Dermis microvascular lymphatic vessel endothelial cell (primary cell): ENCODE measurements at regions not wholly inside any gene's neighbourhood (a gene's known extent, or its start where the extent isn't known, plus 50 kb on each side); places are given as distances from the start of the nearest gene placed in this dataset.

Experiments used
- DNase-seq, 2 donors: peaks; one replicate each; pipeline versions ENCODE4 v3.0.0 to v3.0.0-alpha.2; 2010; ENCODE audit warnings: low read depth in 2 of 2

DNA sequence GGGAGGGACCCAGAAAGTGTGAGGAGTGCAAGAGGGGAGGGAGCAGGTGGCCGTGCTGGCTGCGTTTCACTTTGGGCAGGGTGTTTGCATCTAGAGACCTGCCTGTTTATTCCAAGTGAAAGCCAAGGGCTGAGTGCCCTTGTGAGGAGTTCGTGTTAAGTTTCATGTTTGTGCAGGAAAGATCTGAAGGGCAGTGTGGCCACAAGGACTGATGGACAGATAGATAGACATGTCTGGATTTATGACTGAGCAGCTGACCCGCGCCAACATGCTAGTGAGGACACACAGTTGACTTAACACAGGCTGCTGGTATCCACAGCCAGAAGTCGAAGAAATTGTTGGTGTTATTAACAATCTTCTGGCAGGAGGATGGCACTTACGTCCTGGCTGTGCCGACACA, 387.6 kb upstream of the TNP1 start:
- no peak for DNase-seq

DNA sequence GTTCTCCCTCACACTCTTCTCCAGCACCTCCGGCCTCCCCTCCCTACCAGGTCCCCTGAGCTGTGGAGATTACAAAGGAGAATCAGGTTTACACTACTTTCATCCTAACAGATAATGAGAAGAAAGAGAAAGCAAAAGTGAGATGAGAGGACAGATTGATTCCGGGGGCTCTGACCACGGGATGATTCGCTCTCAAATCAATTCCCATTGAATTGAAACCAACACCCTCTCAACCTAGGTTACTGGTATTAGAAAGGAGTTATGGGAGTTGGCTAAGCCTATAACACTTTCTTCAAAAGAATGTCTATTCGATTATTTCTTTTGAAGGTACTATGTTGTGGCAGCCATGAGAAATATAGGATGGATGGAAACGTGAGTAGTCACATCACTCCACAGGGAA, 386.2 kb upstream of the TNP1 start:
- no peak for DNase-seq

DNA sequence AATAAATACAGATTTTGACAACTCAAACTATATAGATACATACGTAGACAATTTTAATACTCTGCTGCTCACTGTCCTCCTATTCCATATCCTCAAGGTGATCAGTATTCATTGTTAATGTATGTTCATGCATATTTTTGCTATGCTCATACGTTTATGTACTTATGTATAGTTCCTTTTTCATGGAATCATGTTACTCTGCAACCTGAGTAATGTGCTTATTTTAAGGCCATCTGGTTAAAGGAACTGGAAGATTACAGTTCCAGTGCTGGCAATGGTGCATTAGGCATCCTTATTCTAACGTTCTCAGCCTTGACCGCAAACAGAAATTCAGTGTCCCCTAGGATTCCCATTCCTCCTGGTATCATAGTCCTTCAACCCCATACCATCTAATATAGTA, 385.0 kb upstream of the TNP1 start:
- DNase-seq = no peak

DNA sequence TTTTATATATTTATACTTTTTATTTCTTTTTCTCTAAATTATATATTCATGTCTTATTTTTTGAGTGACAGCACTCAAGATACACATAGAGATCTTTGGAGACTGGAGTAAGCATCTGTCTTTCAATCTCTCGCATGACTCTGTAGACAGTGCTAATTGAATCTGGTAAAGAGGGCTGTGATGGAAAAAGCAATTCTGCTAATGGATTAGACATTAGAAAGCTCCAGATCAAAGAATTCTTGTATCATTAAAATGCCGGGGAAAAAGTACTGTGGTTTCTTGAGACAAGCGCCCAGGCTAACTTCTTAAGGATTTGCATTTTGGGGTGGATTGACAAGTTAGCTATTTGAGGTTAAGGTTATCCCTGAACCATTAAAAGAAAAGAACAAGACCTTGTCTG, 383.1 kb upstream of the TNP1 start:
- DNase-seq = no peak

DNA sequence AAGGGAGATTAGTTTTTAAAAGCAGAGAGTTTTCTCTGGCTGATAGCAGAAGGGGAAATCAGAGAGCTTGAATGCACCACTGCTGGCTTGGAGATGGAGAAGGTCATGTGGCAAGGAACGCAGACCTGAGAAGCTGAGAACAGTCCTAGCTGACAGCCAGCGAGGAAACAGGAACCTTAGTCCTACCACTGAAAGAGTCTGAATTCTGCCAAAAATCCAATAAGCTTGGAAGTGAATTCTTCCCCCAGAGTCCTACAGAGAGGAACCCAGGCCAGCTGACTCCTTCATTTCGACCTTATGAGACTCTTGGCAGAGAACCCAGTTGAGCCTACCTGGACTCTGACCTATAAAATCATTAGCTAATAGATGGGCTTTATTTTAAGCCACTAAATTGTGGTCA, 371.9 kb upstream of the TNP1 start:
- DNase-seq = no peak

DNA sequence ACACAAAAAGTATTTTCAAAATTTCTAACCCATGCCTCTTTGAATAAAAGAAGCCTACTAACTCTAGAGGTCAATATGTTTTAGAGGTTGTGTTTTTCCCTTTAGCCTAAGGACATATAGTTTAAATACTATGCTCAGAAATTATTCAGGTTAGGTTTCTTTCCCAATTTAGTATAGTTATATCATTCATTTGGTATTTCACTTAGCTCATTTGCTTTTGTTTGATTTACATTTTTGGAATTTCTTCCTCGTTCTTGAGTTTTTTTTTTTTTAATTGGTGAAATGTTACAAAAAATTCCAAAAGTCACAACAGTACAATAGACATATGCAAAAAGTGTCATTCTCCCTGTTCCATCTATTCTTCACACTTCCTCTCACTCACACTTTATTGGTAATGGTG, 371.3 kb upstream of the TNP1 start:
- DNase-seq = no peak

DNA sequence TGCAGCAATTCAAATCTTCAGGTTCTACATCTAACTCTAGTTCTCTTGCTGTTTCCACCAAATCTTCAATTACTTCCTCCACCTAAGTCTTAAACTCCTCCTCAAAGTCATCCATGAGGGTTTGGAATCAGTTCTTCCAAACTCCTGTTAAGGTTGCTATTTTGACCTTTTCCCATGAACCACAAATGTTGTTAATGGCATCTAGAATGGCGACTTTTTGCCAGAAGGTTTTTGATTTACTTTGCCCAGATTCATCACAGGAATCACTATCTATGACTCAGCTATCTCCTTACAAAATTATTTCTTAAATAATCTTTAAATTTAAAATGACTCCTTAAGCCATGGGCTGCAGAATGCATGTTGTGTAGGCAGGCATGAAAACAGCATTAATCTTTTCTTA, 368.9 kb upstream of the TNP1 start:
- DNase-seq = no peak

DNA sequence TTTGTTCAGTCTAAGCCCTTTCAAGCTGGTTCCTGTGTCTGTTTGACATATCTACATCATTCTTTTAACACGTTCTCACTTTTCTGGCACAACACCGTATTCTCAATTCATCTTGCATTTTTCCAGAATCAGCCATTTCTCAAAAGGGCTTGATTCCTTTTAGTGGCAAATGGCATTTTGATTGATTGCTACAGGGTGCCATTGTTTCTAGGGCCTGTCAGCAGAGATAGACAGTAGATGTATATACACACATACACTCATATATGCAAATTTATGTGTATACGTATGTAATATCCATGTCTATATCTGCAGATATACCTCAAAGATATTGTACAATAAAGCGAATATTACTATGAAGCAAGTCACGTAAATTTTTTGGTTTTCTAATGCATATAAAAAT, 367.9 kb upstream of the TNP1 start:
- DNase-seq = no peak

DNA sequence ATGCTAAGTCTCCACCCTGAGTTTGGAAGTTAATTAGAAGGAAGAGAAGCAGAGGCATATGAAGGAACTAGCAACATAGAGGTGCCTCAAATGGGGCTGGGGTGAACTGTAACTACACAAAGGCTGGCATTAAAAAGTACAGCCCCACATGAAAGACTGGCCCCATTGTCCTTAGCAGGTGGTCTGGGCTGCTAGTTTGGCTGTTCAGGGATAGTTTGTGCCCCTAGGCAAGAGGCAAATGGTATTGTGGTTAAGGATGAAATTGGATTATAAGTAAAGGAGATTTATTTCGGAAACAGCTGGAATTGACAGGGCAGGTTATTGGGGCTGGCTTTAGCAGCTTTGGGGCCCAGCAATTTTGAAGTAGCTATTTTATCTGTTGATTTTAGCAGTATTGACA, 365.7 kb upstream of the TNP1 start:
- DNase-seq = no peak

DNA sequence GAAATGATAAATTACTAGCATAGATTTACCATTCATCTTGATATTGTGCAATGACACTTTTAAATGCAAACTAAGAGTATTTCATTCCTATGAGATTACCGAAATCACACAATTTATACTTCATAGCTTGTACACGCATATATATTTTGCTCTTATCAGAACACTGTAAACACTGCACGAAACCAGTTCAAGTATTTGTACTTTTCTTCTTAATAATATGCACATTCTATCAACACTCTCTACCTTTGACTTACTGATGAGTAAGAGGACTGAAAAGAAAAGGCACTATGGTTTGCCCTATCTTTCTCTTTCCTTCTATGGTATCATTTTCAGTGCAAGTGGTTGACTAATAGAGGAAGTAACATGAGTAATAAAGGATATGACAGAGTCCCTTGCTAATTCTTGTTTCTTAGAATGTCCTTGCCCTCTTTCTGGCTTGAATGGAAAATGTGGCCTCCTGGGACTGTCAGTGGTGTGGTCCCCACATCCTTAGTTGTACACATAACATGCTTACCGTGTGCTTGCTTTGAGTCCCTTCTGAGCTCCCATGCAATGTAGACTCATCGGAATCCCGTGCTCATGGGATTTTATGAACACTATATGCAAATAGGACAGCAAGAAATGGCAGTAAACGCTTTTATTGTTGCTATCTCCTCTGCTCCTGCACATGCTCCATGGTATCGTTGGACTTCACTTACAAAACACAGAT, 363.5 kb upstream of the TNP1 start:
- DNase-seq = peak in 1 of 2 donors; percentile 85

DNA sequence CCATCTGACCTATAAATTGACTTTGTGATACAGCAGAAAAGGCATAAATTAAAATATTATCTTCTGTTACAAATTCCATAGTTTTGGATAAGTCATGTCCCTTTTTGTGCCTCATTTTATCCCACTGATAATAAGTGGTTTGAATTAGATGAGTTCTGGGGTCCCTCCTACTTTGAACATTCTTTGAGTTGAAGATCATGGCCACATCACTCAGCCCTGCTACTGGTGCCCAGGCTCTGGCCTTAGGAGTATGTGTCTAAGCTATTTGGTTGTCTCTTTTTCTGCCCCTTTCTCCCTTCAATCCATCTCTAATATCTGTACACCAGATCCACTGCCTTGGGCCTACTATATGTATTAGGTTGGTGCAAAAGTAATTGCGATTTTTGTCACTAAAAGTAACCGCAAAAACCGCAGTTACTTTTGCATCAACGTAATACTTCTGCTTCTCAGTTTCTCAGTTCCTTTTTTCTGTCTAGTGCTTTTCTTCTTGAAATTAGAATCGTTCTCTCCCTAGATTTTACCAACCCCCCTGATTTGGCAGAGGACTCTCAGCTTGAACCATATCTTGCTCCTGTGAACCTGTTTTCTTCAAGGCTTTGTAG, 362.5 kb upstream of the TNP1 start:
- DNase-seq = no peak

DNA sequence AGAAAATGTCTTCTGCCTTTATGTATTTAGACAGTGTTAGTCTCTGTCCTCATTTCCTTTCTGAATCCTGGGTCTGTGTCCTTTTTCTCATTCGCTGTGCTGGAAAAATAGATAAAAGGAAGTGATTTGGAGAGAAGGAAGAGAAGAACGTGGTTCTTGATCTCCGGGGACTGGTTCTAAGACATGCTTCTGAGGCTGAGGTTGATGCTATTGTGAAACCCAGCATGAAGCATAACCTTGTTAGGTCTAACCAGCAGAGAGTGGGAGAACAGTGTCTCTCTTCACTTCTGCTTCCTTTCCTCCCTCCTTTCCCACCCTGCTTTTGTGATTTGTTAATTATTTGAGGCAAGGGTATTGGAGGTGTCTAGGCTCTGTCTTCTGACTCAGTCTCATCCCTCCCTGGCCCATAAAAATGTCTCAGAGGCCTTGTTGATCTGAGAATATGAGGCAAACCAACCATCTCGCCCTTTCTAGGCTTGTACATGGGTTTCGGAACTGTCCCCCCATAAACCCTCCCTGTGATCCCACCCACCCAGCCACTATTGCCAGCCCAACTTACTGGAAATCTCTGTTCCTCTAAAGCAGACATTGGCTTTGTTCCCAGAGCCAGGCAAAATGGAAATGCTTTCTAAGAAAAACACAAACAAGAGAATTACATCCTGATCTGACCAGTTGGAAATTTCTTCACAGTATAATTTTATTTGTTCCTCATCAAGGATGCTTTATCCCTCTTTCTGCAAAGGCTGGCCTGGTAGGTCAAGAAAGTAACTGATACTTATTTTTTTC, 360.6 kb upstream of the TNP1 start:
- DNase-seq = peak in 1 of 2 donors; percentile 50

DNA sequence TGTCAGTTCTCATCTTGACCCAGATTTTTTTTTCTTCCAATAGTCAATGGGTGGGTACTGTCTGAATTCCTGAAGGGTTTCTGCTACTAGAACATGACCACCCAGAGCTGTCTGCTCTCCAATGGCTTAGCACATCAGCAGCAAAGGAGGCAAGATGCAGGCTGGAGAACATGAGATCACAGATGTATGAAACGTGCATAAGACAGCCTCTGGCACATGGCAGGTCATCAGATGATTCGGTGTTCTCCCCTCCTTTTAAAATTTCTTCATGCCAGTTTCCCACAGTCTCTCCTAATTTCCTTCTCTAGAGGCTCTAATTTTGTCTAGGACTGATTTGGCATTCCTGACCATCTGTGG, 359.3 kb upstream of the TNP1 start:
- no peak for DNase-seq

DNA sequence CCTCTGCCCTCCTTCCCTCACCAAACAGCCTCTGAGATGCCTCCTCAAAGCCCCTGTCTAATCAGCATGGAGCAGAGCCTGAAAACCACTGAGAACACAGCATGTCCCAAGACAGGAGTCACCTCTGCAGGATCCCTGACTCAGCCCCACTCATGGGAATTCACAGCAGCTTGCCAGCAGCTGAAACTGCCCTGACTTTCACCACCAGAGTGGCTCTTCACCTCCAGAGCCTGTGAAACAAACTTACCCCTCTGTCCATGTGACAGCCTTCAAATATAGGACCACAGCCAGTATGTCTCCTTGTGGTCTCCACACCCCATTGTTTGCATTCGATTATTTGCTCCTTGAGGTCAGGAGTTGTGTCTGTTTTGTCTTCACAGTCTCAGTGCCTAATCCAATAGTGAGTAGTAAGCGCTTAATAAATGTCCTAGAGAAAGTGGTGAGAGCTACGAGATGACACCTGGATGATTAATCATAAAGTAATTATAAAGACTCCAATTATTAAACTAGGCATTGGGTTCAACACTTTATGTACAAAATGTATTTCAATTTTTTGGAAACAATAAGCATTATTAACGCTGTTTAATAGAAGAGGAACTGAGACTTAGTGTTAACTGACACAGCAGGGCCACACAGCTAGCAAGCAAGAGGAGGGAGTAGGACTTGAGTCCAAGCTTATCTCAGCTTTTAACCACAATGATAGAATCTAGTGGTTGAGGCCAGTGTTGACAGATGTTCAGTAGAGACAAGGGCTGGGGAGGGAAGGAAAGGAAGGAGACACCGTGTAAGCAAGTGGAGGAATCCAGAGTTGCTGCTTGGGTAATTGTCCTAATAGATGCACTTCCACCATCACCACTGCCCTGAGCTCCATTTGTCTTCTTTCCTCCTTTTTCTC, 358.7 kb upstream of the TNP1 start:
- no peak for DNase-seq

DNA sequence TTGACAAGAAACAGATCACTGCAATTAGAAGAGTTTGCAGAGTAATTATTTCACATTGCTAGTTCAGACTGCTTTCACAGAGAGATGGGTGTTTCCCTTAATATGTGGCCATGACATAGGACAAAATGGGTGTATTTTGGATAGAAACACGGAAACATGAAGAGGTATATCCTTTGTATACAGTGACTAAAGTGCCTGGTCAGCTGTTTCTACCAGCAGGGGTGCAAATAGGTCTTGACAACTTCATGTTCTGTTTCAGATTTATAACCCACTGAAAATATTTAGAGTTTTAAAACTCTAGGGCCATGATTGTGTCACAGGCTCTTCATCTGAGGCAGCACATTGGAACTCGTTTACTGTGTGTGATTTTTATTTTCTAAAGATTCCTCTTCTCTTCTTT, 357.1 kb upstream of the TNP1 start:
- DNase-seq = no peak

DNA sequence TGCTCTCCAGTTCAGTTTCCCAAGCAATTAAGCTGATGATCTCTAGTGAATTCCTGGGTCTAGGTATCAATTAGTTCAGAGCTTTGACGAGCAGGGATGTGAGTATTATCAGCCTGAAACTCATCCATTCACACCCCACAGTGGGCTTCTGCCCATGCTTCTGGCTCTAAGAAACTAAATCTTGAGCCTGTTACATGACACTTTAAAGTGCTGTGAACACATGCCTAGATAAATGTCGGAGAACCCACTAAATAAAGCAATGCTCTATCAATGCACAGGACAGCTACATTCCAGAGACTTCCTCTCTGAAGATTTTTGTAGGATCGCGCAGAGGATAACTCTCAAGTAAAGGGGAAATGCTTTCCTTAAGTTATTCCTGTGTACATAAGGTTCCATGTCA, 356.5 kb upstream of the TNP1 start:
- DNase-seq = no peak

DNA sequence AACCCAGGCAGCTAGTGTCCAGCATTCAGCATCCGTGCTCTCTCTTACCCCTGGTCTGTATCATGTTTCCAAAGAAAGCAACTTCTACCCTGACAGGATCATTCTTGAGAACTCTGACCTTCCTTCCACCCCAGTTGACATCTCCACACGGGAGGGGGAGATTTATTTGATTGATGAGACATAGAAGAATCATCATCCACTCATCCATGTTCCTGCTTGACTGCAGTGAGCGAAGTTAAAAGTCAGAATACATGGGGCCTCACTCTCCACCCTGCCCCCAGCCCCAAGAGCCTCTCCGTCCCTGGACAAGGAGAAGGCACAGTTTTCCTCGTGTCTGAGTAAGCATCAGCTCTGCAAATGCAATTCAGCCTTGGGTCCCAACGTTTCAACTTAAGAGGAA, 356.0 kb upstream of the TNP1 start:
- DNase-seq = no peak

DNA sequence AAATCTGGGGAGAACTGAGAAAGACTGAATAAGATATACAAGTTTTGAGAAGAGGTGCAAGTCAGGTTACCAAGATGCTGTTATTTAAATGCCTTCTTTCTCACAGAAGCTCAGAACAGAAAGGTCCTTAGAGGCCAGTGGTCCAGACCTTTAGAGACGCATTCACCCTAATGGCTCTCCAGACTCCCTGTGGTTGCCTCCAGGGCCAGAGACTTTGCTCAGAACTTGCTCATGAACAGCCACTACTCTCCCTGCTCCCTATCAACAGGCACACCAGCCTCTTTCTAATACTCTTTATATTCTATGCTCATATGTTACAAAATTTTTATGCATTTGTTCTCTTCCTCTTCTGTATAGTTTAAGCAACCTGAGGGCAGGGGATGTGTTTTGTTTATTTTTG, 349.0 kb upstream of the TNP1 start:
- DNase-seq = no peak

DNA sequence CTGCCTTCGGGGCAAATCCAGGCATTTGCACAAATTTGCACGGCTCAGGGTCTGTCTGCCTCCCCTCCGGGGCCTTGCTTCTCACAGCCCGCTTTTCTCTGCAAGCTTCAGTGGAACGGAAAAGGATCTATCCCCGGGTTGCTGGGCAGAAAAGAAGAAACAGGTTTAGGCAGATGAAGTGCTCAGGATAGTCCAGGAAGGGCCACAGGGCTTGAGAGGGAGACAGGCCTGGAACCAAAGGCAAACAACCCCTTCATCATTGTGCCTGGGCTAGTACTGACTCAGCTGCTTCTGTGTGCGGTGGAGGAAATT, 347.8 kb upstream of the TNP1 start:
- no peak for DNase-seq

DNA sequence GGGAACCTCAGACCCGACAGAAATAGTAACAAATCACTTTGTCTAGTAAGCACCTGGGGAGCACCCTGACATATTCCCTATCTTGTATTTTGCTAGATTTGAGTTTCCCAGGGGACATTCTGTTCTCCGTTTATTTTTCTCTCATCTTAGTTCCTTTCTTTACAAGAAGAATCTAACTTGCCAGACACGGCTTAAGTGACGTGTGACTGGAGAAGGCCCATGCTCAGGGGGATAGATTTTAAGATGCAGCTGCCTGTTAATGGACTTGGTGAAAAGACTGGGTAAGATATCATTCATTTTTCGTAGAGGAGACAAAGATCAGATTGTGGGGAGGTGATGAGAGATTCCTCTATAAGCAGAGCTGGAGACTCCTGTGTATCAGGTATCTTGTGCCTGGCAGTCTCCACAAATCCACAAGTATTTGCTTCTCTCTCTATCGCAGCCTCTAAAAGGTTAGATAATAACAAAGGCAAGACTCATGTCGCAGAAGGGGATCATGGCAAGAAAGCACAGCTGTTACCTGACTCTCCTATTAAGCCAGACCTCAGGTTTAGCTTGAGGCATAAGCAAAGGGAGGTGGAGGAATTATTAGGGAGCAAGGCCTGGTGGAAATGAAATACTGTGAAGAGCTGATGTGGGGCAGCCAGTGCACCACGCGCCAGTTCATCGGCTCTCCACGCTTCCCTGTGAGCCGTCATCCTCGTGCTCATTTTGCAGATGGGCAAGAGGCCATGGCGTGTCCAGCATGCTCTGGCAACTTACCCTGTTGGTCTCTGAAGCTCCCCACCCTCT, 347.2 kb upstream of the TNP1 start:
- no peak for DNase-seq

DNA sequence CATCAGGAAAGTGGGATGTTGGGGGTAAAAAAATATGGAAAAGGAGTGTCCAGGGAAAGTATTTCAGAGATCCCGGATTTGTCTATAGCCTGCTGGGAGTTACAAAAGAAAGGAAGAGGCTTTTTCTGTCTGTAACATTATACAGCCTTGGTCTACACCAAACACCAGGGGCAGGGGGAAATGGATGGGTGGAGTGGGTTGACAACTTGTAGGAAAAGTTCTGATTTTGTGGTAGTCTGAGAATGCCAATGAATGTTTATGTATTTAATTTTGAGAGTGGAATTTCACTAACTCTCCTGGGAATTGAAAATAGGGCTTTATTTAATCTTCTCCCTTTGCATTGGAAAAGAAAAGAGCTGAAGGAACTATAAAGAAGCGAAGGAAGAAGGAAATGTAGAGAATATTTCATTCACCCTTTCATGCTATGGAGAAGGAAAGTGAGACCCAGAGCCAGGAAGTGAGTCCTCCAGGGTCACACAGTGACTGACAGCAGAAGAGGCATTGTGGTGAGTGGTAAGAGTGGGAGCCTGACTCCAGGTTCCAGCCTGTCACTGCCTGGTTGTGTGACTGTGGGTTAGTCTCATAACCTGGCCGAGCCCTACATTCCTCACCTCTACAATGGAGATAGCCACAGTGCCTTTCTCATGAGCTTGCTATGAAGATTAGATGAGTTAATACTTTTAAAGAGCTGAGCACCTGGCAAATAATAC, 346.3 kb upstream of the TNP1 start:
- no peak for DNase-seq
